HUES48 (cell line): ENCODE measurements at regions not wholly inside any gene's neighbourhood (a gene's known extent, or its start where the extent isn't known, plus 50 kb on each side); places are given as distances from the start of the nearest gene placed in this dataset.

Experiments
- H3K27ac ChIP-seq: one replicate; pipeline ENCODE4 v1.7.0; 2013; ENCODE audit warnings: low read depth, low read length, inconsistent platforms
- H3K27me3 ChIP-seq: 2 replicates; pipeline ENCODE4 v1.6.1; 2013; ENCODE audit warnings: mild to moderate bottlenecking, low read length; ENCODE audit not compliant: control insufficient read depth, insufficient read depth
- H3K36me3 ChIP-seq: 2 replicates; pipeline ENCODE4 v1.6.1; 2013; ENCODE audit warnings: low read length; ENCODE audit not compliant: control insufficient read depth, insufficient read depth
- H3K4me1 ChIP-seq: 2 replicates; pipeline ENCODE4 v1.6.1; 2013; ENCODE audit warnings: mild to moderate bottlenecking, low read length; ENCODE audit not compliant: control insufficient read depth, insufficient read depth
- H3K4me3 ChIP-seq: 2 replicates; pipeline ENCODE4 v1.5.1; 2013; ENCODE audit warnings: mild to moderate bottlenecking, low read depth, low read length
- H3K9ac ChIP-seq: 2 replicates; pipeline ENCODE4 v1.6.1; 2013; ENCODE audit warnings: mild to moderate bottlenecking, low read depth, low read length, moderate library complexity
- H3K9me3 ChIP-seq: 2 replicates; pipeline ENCODE4 v1.6.1; 2013; ENCODE audit warnings: low read length; ENCODE audit not compliant: control insufficient read depth, insufficient read depth

DNA sequence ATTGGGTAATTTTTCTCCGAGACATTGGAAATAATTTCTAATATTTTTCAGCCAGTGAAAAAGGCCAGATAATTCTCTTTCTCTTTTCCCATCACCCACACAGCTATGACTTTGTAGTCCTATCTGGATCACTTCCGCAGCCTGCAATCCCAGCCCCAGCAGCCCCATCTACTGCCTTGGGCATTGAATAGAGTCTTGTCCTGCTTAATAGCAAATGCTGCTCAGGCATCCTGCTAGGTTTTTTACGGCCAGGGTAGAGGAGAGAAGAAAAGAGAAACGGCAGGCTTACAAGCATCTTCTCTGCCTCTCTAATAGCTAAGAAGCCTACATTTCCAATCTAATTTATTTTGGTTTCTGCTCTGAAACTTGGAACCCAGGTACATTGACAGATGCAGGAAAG, 154.3 kb upstream of the B3GAT1 start:
- no peaks in the 10 kb centered on the region for H3K27me3 ChIP-seq
- no peak overlapping the region for H3K4me3 ChIP-seq
- H3K27ac ChIP-seq, result no peak overlapping the region
- peaks cover 11% of the 10 kb centered on the region for H3K4me1 ChIP-seq
- no peaks in the 10 kb centered on the region for H3K9me3 ChIP-seq
- H3K9ac ChIP-seq, result no peak overlapping the region
- no peaks in the 10 kb centered on the region for H3K36me3 ChIP-seq

GRCh38 chr11:134565343-134565891, 153.4 kb upstream of the B3GAT1 start:
- no peaks in the 10 kb centered on the region for H3K27me3 ChIP-seq
- H3K4me1 ChIP-seq, result peaks cover 2% of the 10 kb centered on the region; the same call in 1 of the 2 replicates
- no peaks in the 10 kb centered on the region for H3K9me3 ChIP-seq
- no peak overlapping the region for H3K4me3 ChIP-seq
- H3K36me3 ChIP-seq, result no peaks in the 10 kb centered on the region
- H3K27ac ChIP-seq, result no peak overlapping the region
- H3K9ac ChIP-seq, result no peak overlapping the region

- Histone ChIP-seq H3K4me1 (no peaks in the 10 kb centered on the region), H3K9me3 (no peaks in the 10 kb centered on the region), H3K9ac (no peak overlapping the region), H3K27ac (no peak overlapping the region), H3K4me3 (no peak overlapping the region), H3K27me3 (no peaks in the 10 kb centered on the region), H3K36me3 (no peaks in the 10 kb centered on the region)
Observed at GRCh38 chr11:134564472-134565200, 152.6 kb upstream of the B3GAT1 start.

GRCh38 chr11:134562941-134563471, 151.0 kb upstream of the B3GAT1 start:
- Histone ChIP-seq H3K9me3 (no peaks in the 10 kb centered on the region), H3K4me3 (no peak overlapping the region), H3K36me3 (no peaks in the 10 kb centered on the region), H3K27me3 (no peaks in the 10 kb centered on the region), H3K4me1 (no peaks in the 10 kb centered on the region), H3K27ac (no peak overlapping the region), H3K9ac (no peak overlapping the region)

DNA sequence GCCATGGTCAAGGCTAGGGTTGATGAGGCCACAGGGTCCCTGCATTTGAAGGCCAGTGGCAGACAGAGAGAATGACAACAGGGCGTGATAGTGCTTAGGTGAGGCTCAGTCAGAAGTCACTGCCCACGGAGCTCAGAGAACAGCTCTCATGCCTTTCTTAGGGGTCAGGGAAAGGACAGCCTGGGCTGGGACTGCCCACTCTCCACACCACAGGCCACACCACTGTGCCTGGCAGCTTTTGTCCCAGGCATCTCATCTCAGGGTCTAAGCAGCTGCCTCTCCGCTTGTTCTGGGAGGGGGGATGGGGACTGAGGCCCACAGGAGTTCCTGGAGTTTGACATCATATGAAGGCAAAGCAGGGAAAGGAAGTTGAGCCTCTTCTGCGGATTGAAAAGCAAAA, 150.2 kb upstream of the B3GAT1 start:
- no peaks in the 10 kb centered on the region for H3K27me3 ChIP-seq
- H3K36me3 ChIP-seq, result no peaks in the 10 kb centered on the region
- no peak overlapping the region for H3K27ac ChIP-seq
- H3K9me3 ChIP-seq, result no peaks in the 10 kb centered on the region
- no peak overlapping the region for H3K9ac ChIP-seq
- H3K4me1 ChIP-seq, result no peaks in the 10 kb centered on the region
- no peak overlapping the region for H3K4me3 ChIP-seq

DNA sequence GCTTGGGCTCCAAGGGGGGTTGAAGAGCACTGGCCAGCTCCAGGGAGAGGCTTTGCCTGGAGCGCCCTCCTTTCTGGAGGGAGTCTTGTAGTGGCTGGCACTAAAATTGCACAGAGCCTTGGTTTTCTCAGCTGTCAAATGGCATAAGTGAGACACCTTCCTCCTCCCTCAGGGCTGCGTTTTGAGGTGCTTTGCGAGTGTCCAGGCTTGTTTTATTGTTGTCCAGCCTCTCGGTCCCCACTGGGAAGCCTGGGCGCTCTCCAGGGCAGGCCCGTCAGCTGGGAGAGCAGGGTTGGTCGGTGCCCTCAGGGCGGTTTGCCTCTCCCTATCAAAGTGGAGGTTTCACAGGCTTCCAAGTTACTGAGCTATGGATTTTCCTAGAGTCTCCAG, 149.3 kb upstream of the B3GAT1 start:
- no peak overlapping the region for H3K27ac ChIP-seq
- no peaks in the 10 kb centered on the region for H3K9me3 ChIP-seq
- H3K36me3 ChIP-seq, result no peaks in the 10 kb centered on the region
- no peaks in the 10 kb centered on the region for H3K27me3 ChIP-seq
- no peak overlapping the region for H3K4me3 ChIP-seq
- H3K4me1 ChIP-seq, result no peaks in the 10 kb centered on the region
- no peak overlapping the region for H3K9ac ChIP-seq

- Histone ChIP-seq H3K4me3 (no peak overlapping the region), H3K9me3 (no peaks in the 10 kb centered on the region), H3K9ac (no peak overlapping the region), H3K36me3 (no peaks in the 10 kb centered on the region), H3K27me3 (no peaks in the 10 kb centered on the region), H3K4me1 (no peaks in the 10 kb centered on the region), H3K27ac (no peak overlapping the region)
Observed at GRCh38 chr11:134560566-134561330, 148.7 kb upstream of the B3GAT1 start.

- no peaks in the 10 kb centered on the region for H3K27me3 ChIP-seq
- no peak overlapping the region for H3K9ac ChIP-seq
- no peaks in the 10 kb centered on the region for H3K4me1 ChIP-seq
- no peaks in the 10 kb centered on the region for H3K36me3 ChIP-seq
- H3K27ac ChIP-seq, result no peak overlapping the region
- H3K4me3 ChIP-seq, result no peak overlapping the region
- H3K9me3 ChIP-seq, result no peaks in the 10 kb centered on the region
Observed at GRCh38 chr11:134560066-134560465, 148.0 kb upstream of the B3GAT1 start.

GRCh38 chr11:134559602-134559962, 147.5 kb upstream of the B3GAT1 start:
- H3K27me3 ChIP-seq, result no peaks in the 10 kb centered on the region
- no peak overlapping the region for H3K4me3 ChIP-seq
- H3K9me3 ChIP-seq, result no peaks in the 10 kb centered on the region
- no peaks in the 10 kb centered on the region for H3K36me3 ChIP-seq
- no peaks in the 10 kb centered on the region for H3K4me1 ChIP-seq
- H3K9ac ChIP-seq, result no peak overlapping the region
- no peak overlapping the region for H3K27ac ChIP-seq

DNA sequence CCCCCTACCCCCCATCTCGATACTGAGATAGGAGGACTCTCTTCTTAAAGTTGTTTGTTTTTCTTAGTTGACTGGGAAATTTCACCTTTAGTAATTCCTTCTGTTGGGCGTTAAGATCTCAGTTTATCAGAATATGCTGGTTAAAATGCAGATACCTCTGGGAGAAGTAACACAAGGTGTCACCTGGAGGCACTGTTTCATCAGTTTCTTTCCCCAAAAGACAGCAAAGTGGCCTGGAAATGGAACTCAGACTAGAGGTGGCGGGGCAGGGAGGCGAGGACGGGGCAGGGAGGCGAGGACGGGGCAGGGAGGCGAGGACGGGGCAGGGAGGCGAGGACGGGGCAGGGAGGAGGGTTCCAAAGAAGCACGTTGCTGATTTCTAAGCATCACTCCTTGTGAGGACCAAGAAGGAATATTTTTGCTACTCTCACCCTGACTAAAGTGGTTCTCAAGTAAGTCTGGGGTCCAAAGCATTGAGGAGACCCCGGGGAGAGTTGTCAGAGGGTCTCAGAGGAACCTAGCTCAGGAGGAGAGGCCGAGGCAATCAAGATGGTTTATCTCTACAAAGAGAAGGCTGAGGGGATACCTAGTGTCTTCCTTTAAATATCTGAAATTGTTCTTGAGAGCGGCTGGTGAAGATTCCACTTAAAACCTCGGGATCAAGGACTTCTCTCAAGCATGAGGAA, 147.0 kb upstream of the B3GAT1 start:
- H3K9me3 ChIP-seq, result no peaks in the 10 kb centered on the region
- H3K27ac ChIP-seq, result no peak overlapping the region
- H3K4me1 ChIP-seq, result no peaks in the 10 kb centered on the region
- no peak overlapping the region for H3K9ac ChIP-seq
- no peak overlapping the region for H3K4me3 ChIP-seq
- no peaks in the 10 kb centered on the region for H3K36me3 ChIP-seq
- H3K27me3 ChIP-seq, result no peaks in the 10 kb centered on the region
